PC-3 (cell line): ENCODE measurements at regions not wholly inside any gene's neighbourhood (a gene's known extent, or its start where the extent isn't known, plus 50 kb on each side); places are given as distances from the start of the nearest gene placed in this dataset.

ENCODE experiments used
- ATAC-seq: fragments of 200-7000 bp; cut with Tn5 transposase; 2 replicates; pipeline ENCODE4 v1.9.1; 2020; ENCODE audit warnings: mild to moderate bottlenecking, moderate library complexity
- BruUV-seq: library from RNA; stranded (reverse); fragments of 400-500 nt; replicated peaks from 2 replicates; lab custom pipeline; 2021; lab: Mats Ljungman, UMichigan
- CTCF ChIA-PET: fragments of 300-600 bp; sonication (Branson Sonifier 250); formaldehyde crosslinking; loops from one replicate; lab custom pipeline; 2022; ENCODE audit warnings: antibody characterized with exemption; lab: Charles Lee
- POLR2A ChIA-PET: fragments of 300-600 bp; sonication (Branson Sonifier 250); formaldehyde crosslinking; loops from one replicate; lab custom pipeline; 2022; ENCODE audit warnings: antibody characterized with exemption; ENCODE audit not compliant: unreplicated experiment; lab: Charles Lee
- DNase-seq: peaks from one replicate; pipeline ENCODE4 v3.0.0-alpha.2; 2015
- H2AFZ ChIP-seq: fragments of 300-600 bp; sonication (generic); 2 replicates; pipeline ENCODE4 v1.6.0; 2016; ENCODE audit warnings: antibody characterized with exemption, low read length
- H3F3A ChIP-seq: fragments of 300-600 bp; sonication (generic); one replicate; pipeline ENCODE4 v1.6.0; 2017; ENCODE audit warnings: antibody characterized with exemption, low read length, control low read depth, mild to moderate bottlenecking; ENCODE audit not compliant: unreplicated experiment
- H3K27ac ChIP-seq: fragments of 300-600 bp; sonication (generic); 2 replicates; pipeline ENCODE4 v1.5.1; 2016; ENCODE audit warnings: mild to moderate bottlenecking, low read length
- H3K27me3 ChIP-seq: fragments of 300-600 bp; sonication (generic); 2 replicates; pipeline ENCODE4 v1.6.1; 2016; ENCODE audit warnings: low read length, mixed read lengths
- H3K36me3 ChIP-seq: fragments of 300-600 bp; sonication (generic); 2 replicates; pipeline ENCODE4 v1.6.1; 2016; ENCODE audit warnings: low read depth, mixed run types, low read length, mixed read lengths
- H3K4me1 ChIP-seq: fragments of 300-600 bp; sonication (generic); 2 replicates; pipeline ENCODE4 v1.5.1; 2016; ENCODE audit warnings: low read length; ENCODE audit not compliant: insufficient read depth
- H3K4me2 ChIP-seq: fragments of 300-600 bp; sonication (generic); 2 replicates; pipeline ENCODE4 v1.6.0; 2016; ENCODE audit warnings: low read length
- H3K4me3 ChIP-seq: fragments of 300-600 bp; sonication (generic); 2 replicates; pipeline ENCODE4 v1.5.1; 2016; ENCODE audit warnings: mild to moderate bottlenecking, low read length, mixed read lengths
- H3K79me2 ChIP-seq: fragments of 300-600 bp; sonication (generic); 2 replicates; pipeline ENCODE4 v1.6.1; 2017; ENCODE audit warnings: low read length, mixed read lengths
- H3K9ac ChIP-seq: fragments of 300-600 bp; sonication (generic); 2 replicates; pipeline ENCODE4 v1.6.0; 2016; ENCODE audit warnings: mild to moderate bottlenecking, low read length
- H3K9me2 ChIP-seq: fragments of 300-600 bp; sonication (generic); replicated peaks from 2 replicates; pipeline ENCODE4 v1.6.1; 2016; ENCODE audit warnings: mixed run types, low read length, mixed read lengths
- H3K9me3 ChIP-seq: fragments of 300-600 bp; sonication (generic); 2 replicates; pipeline ENCODE4 v1.6.1; 2016; ENCODE audit warnings: low read length, mixed read lengths
- H4K20me1 ChIP-seq: fragments of 300-600 bp; sonication (generic); 2 replicates; pipeline ENCODE4 v1.6.1; 2016; ENCODE audit warnings: low read length, mixed read lengths
- CTCF ChIP-seq: fragments of 300-600 bp; sonication (generic); conservative IDR thresholded peaks from 2 replicates; pipeline ENCODE4 v1.5.1; 2017; ENCODE audit warnings: antibody characterized with exemption, low read depth, mild to moderate bottlenecking, low read length
- EZH2 ChIP-seq: fragments of 300-600 bp; sonication (generic); IDR thresholded peaks from one replicate; pipeline ENCODE4 v1.6.1; 2017; ENCODE audit warnings: antibody characterized with exemption, mild to moderate bottlenecking, low read length; ENCODE audit not compliant: unreplicated experiment
- EZH2phosphoT487 ChIP-seq: fragments of 300-600 bp; sonication (generic); IDR thresholded peaks from 2 replicates; pipeline ENCODE4 v1.6.1; 2018; ENCODE audit warnings: mild to moderate bottlenecking, antibody characterized with exemption, low read length, borderline replicate concordance
- intact Hi-C: fragments of 100-400 bp; cut with micrococcal nuclease; formaldehyde crosslinking; loops from 2 replicates; pipeline ENCODE4 v1.9.0; 2023

- Histone ChIP-seq H3K4me2 (no peak overlapping the region), H3K27ac (no peak overlapping the region), H3F3A (no peaks in the 10 kb centered on the region), H4K20me1 (no peaks in the 10 kb centered on the region), H3K4me3 (no peak overlapping the region), H3K27me3 (no peaks in the 10 kb centered on the region), H3K4me1 (peaks cover 10% of the 10 kb centered on the region; the same call in 1 of the 2 replicates), H3K9ac (no peak overlapping the region), H3K9me3 (no peaks in the 10 kb centered on the region), H2AFZ (no peak overlapping the region), H3K79me2 (no peaks in the 10 kb centered on the region), H3K9me2 (no peaks in the 10 kb centered on the region), H3K36me3 (no peaks in the 10 kb centered on the region)
- DNase-seq, result no peak
- ChIA-PET CTCF (no interaction called here), POLR2A (no interaction called here)
- TF ChIP-seq EZH2, result no peak
- TF ChIP-seq CTCF, result no peak
- no peak for TF ChIP-seq EZH2phosphoT487
- intact Hi-C loops, result no loop called here
- no peak for ATAC-seq
- no TSS peak for BruUV-seq
These were observed 54.5 kb upstream of the FNDC3B start for GRCh38 chr3:171984883-171985282.

DNA sequence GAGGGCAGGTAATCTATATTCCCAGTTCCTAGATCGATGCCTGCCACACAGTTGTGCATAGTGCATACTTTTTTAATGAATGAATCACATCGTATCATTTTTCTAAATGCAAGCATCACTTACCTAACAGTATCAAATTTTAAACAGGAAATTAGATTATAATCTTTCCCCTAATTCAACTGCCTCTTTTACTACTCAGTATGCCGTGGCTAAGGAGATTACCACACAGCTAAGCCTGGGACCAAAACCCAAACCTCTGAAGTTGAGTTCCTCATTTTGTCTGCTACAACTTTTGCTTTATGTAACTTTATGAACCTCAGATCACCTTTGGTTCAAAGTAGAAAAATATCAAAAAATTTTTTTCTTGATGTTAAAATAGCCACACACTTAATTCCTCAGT, 53.2 kb upstream of the FNDC3B start:
- no peaks in the 10 kb centered on the region for H3K27me3 ChIP-seq
- H3K36me3 ChIP-seq, result no peaks in the 10 kb centered on the region
- no peaks in the 10 kb centered on the region for H3F3A ChIP-seq
- H2AFZ ChIP-seq, result no peak overlapping the region
- TF ChIP-seq EZH2phosphoT487 (no peak), EZH2 (no peak), CTCF (no peak)
- BruUV-seq, result no TSS peak
- POLR2A ChIA-PET, result no interaction called here
- H3K79me2 ChIP-seq, result no peaks in the 10 kb centered on the region
- DNase-seq (peak; percentile 6), ATAC-seq (no peak)
- no peak overlapping the region for H3K9ac ChIP-seq
- peaks cover 10% of the 10 kb centered on the region; the same call in 1 of the 2 replicates for H3K4me1 ChIP-seq
- no peak overlapping the region for H3K4me3 ChIP-seq
- H3K9me2 ChIP-seq, result no peaks in the 10 kb centered on the region
- no peak overlapping the region for H3K4me2 ChIP-seq
- CTCF ChIA-PET, result no interaction called here
- H3K9me3 ChIP-seq, result no peaks in the 10 kb centered on the region
- no peaks in the 10 kb centered on the region for H4K20me1 ChIP-seq
- H3K27ac ChIP-seq, result no peak overlapping the region
- intact Hi-C loops, result no loop called here

- H3K9ac ChIP-seq, result no peak overlapping the region
- no peaks in the 10 kb centered on the region for H3K9me2 ChIP-seq
- H4K20me1 ChIP-seq, result no peaks in the 10 kb centered on the region
- POLR2A ChIA-PET, result no interaction called here
- no peak overlapping the region for H3K4me2 ChIP-seq
- ATAC-seq, result no peak
- no peak for DNase-seq
- no TSS peak for BruUV-seq
- TF ChIP-seq EZH2phosphoT487, result no peak
- H3K4me3 ChIP-seq, result no peak overlapping the region
- no peaks in the 10 kb centered on the region for H3F3A ChIP-seq
- intact Hi-C loops, result no loop called here
- H3K27me3 ChIP-seq, result no peaks in the 10 kb centered on the region
- H2AFZ ChIP-seq, result no peak overlapping the region
- H3K79me2 ChIP-seq, result no peaks in the 10 kb centered on the region
- no peaks in the 10 kb centered on the region for H3K9me3 ChIP-seq
- H3K27ac ChIP-seq, result no peak overlapping the region
- H3K36me3 ChIP-seq, result no peaks in the 10 kb centered on the region
- H3K4me1 ChIP-seq, result peaks cover 10% of the 10 kb centered on the region; the same call in 1 of the 2 replicates
- CTCF ChIA-PET, result no interaction called here
These were observed 52.4 kb upstream of the FNDC3B start for GRCh38 chr3:171986757-171987518.
